ENCODE measurements at regions not wholly inside any gene's neighbourhood (a gene's known extent, or its start where the extent isn't known, plus 50 kb on each side); places are given as distances from the start of the nearest gene placed in this dataset.

GRCh38 chr3:89046661-89047060 lies 60.8 kb upstream of the EPHA3 start:
- TF ChIP-seq SP1 (IDR thresholded peaks at IDR 0.05) = no peak
- no peak for TF ChIP-seq FOXA1 (IDR thresholded peaks at IDR 0.05)
- no peak for TF ChIP-seq BHLHE40 (IDR thresholded peaks at IDR 0.05; ENCODE audit: borderline replicate concordance)
- TF ChIP-seq NFRKB (IDR thresholded peaks at IDR 0.05) = no peak
- TF ChIP-seq SUZ12 (IDR thresholded peaks at IDR 0.05) = no peak
- no peak for TF ChIP-seq ELF4 (IDR thresholded peaks at IDR 0.05)
- no peak for TF ChIP-seq ZNF384 (IDR thresholded peaks at IDR 0.05)
- TF ChIP-seq FOXK2 (IDR thresholded peaks at IDR 0.05) = no peak
- TF ChIP-seq TARDBP (IDR thresholded peaks at IDR 0.05) = no peak
- no peak for TF ChIP-seq FOXM1 (IDR thresholded peaks at IDR 0.05; ENCODE audit: borderline replicate concordance)
- TF ChIP-seq CTBP1 (IDR thresholded peaks at IDR 0.05; ENCODE audit: borderline replicate concordance) = no peak

All from HEK293T (cell line).